OCI-LY7 (cell line): ENCODE measurements at regions not wholly inside any gene's neighbourhood (a gene's known extent, or its start where the extent isn't known, plus 50 kb on each side); places are given as distances from the start of the nearest gene placed in this dataset.

Experiments
- CTCF ChIP-seq: fragments of 200-600 bp; sonication (generic); conservative IDR thresholded peaks from 2 replicates; pipeline ENCODE4 v1.5.1; 2014; ENCODE audit warnings: mild to moderate bottlenecking, antibody characterized with exemption, low read length, moderate library complexity, mixed read lengths
- EZH2phosphoT487 ChIP-seq: fragments of 200-600 bp; sonication (generic); IDR thresholded peaks from 2 replicates; pipeline ENCODE4 v1.6.1; 2018; ENCODE audit warnings: low read depth, borderline replicate concordance, mild to moderate bottlenecking, mixed run types, antibody characterized with exemption, low read length, moderate library complexity, mixed read lengths

- TF ChIP-seq CTCF = no peak
- no peak for TF ChIP-seq EZH2phosphoT487
These were observed 150.2 kb upstream of the UNC5B start for GRCh38 chr10:71062156-71062555.
